ENCODE measurements at regions not wholly inside any gene's neighbourhood (a gene's known extent, or its start where the extent isn't known, plus 50 kb on each side); places are given as distances from the start of the nearest gene placed in this dataset.

GRCh38 chr6:27757307-27757706 lies 154.9 kb downstream of the OR2B2 start:
- TF ChIP-seq, protein P1, sequence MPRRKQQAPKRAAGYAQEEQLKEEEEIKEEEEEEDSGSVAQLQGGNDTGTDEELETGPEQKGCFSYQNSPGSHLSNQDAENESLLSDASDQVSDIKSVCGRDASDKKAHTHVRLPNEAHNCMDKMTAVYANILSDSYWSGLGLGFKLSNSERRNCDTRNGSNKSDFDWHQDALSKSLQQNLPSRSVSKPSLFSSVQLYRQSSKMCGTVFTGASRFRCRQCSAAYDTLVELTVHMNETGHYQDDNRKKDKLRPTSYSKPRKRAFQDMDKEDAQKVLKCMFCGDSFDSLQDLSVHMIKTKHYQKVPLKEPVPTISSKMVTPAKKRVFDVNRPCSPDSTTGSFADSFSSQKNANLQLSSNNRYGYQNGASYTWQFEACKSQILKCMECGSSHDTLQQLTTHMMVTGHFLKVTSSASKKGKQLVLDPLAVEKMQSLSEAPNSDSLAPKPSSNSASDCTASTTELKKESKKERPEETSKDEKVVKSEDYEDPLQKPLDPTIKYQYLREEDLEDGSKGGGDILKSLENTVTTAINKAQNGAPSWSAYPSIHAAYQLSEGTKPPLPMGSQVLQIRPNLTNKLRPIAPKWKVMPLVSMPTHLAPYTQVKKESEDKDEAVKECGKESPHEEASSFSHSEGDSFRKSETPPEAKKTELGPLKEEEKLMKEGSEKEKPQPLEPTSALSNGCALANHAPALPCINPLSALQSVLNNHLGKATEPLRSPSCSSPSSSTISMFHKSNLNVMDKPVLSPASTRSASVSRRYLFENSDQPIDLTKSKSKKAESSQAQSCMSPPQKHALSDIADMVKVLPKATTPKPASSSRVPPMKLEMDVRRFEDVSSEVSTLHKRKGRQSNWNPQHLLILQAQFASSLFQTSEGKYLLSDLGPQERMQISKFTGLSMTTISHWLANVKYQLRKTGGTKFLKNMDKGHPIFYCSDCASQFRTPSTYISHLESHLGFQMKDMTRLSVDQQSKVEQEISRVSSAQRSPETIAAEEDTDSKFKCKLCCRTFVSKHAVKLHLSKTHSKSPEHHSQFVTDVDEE (CRISPR knock-in tag; IDR thresholded peaks at IDR 0.05) = no peak
- no peak for ATAC-seq

- TF ChIP-seq ZNF8 (CRISPR knock-in tag; IDR thresholded peaks at IDR 0.05) (no peak), ZC3H10 (CRISPR knock-in tag; IDR thresholded peaks at IDR 0.05) (no peak), ESRRG (CRISPR knock-in tag; IDR thresholded peaks at IDR 0.05) (no peak), TCF4 (CRISPR knock-in tag; IDR thresholded peaks at IDR 0.05; ENCODE audit: borderline replicate concordance) (no peak), ZNF70 (CRISPR knock-in tag; IDR thresholded peaks at IDR 0.05) (no peak), ZFP30 (CRISPR knock-in tag; IDR thresholded peaks at IDR 0.05) (no peak), TOX (CRISPR knock-in tag; IDR thresholded peaks at IDR 0.05; ENCODE audit: borderline replicate concordance) (no peak), RARB (CRISPR knock-in tag; IDR thresholded peaks at IDR 0.05) (no peak), ZNF565 (CRISPR knock-in tag; conservative IDR thresholded peaks at IDR 0.05; ENCODE audit: low read depth) (no peak), OSR1 (CRISPR knock-in tag; IDR thresholded peaks at IDR 0.05) (no peak), POU6F1 (CRISPR knock-in tag; IDR thresholded peaks at IDR 0.05; ENCODE audit: borderline replicate concordance, low read depth) (no peak), ZFP3 (CRISPR knock-in tag; IDR thresholded peaks at IDR 0.05) (no peak), BACH2 (CRISPR knock-in tag; IDR thresholded peaks at IDR 0.05; ENCODE audit: borderline replicate concordance) (no peak), ARNTL (CRISPR knock-in tag; IDR thresholded peaks at IDR 0.05; ENCODE audit: borderline replicate concordance, low read depth) (no peak), SNAI2 (CRISPR knock-in tag; IDR thresholded peaks at IDR 0.05) (no peak), ISL1 (CRISPR knock-in tag; IDR thresholded peaks at IDR 0.05) (no peak), PPARA (CRISPR knock-in tag; IDR thresholded peaks at IDR 0.05; ENCODE audit: borderline replicate concordance) (no peak)
- TF ChIP-seq, protein P2, sequence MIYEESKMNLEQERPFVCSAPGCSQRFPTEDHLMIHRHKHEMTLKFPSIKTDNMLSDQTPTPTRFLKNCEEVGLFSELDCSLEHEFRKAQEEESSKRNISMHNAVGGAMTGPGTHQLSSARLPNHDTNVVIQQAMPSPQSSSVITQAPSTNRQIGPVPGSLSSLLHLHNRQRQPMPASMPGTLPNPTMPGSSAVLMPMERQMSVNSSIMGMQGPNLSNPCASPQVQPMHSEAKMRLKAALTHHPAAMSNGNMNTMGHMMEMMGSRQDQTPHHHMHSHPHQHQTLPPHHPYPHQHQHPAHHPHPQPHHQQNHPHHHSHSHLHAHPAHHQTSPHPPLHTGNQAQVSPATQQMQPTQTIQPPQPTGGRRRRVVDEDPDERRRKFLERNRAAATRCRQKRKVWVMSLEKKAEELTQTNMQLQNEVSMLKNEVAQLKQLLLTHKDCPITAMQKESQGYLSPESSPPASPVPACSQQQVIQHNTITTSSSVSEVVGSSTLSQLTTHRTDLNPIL (CRISPR knock-in tag; IDR thresholded peaks at IDR 0.05; ENCODE audit: low read depth) = no peak
- TF ChIP-seq, protein P3, sequence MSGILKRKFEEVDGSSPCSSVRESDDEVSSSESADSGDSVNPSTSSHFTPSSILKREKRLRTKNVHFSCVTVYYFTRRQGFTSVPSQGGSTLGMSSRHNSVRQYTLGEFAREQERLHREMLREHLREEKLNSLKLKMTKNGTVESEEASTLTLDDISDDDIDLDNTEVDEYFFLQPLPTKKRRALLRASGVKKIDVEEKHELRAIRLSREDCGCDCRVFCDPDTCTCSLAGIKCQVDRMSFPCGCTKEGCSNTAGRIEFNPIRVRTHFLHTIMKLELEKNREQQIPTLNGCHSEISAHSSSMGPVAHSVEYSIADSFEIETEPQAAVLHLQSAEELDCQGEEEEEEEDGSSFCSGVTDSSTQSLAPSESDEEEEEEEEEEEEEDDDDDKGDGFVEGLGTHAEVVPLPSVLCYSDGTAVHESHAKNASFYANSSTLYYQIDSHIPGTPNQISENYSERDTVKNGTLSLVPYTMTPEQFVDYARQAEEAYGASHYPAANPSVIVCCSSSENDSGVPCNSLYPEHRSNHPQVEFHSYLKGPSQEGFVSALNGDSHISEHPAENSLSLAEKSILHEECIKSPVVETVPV (CRISPR knock-in tag; IDR thresholded peaks at IDR 0.05) = no peak
- TF ChIP-seq, protein P1 (CRISPR knock-in tag; IDR thresholded peaks at IDR 0.05) = no peak
- ATAC-seq = no peak
Measured at GRCh38 chr6:27755768-27756167, 156.4 kb downstream of the OR2B2 start.

GRCh38 chr6:27754408-27754782 lies 157.8 kb downstream of the OR2B2 start:
- TF ChIP-seq BACH2 (CRISPR knock-in tag; IDR thresholded peaks at IDR 0.05; ENCODE audit: borderline replicate concordance) (no peak), ZNF8 (CRISPR knock-in tag; IDR thresholded peaks at IDR 0.05) (no peak), ZNF70 (CRISPR knock-in tag; IDR thresholded peaks at IDR 0.05) (no peak), POU6F1 (CRISPR knock-in tag; IDR thresholded peaks at IDR 0.05; ENCODE audit: borderline replicate concordance, low read depth) (no peak), ZFP30 (CRISPR knock-in tag; IDR thresholded peaks at IDR 0.05) (no peak), OSR1 (CRISPR knock-in tag; IDR thresholded peaks at IDR 0.05) (no peak), ARNTL (CRISPR knock-in tag; IDR thresholded peaks at IDR 0.05; ENCODE audit: borderline replicate concordance, low read depth) (no peak), ZNF565 (CRISPR knock-in tag; conservative IDR thresholded peaks at IDR 0.05; ENCODE audit: low read depth) (no peak)
- TF ChIP-seq, protein P1 (CRISPR knock-in tag; IDR thresholded peaks at IDR 0.05) = no peak
- no peak for ATAC-seq
